ENCODE measurements at regions not wholly inside any gene's neighbourhood (a gene's known extent, or its start where the extent isn't known, plus 50 kb on each side); places are given as distances from the start of the nearest gene placed in this dataset.
"Not testable (repeated sequence)": the region's sequence is repeated elsewhere in the genome, so short reads cannot be mapped to it uniquely, and the experiment has no call there.

DNA sequence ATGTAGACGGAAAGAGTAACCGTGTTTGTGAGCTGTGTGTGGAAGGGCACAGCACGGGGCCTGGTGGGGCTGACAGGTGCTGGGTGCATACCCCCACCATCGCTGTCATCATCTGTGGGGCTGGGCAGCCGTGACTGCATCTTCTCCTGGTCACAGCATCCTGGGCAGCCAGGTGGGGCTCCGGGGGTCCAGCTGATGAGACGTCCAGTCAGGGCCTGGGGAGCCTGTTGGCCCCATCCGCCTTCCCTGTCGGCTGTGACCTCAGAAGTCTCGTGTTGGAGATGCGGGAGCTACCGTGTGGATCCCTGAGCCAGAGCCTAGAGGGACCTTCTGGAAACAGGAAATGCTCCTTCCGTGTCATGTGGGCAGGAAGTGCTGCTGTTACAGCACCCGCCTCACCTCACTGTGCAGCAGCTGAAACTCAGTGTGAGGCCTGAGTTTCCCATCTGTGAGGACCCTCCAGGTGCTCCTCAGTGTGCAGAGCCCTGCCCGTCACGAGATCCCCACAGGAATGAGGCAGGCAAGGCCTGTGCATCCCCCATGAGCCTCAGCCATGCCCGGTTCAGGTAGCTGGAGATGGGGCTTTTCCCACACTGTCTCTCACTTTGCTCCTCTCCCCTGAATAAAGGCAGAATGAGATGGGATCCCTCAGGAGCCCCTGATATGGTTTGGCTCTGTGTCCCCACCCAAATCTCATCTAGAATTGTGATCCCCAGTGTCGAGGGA is 108.7 kb downstream of the ERMARD start:
- Histone ChIP-seq H3K9me3 (ENCODE audit: control insufficient read depth, low read length) (peaks cover 6% of the 10 kb centered on the region), H3K36me3 (ENCODE audit: control insufficient read depth, insufficient read depth, low read length) (no peaks in the 10 kb centered on the region), H3K4me3 (ENCODE audit: extremely low read depth, insufficient read depth, low read length, poor library complexity, severe bottlenecking) (no peak overlapping the region), H3K27ac (ENCODE audit: low read depth, low read length, severe bottlenecking) (no peak overlapping the region), H3K4me1 (ENCODE audit: control insufficient read depth, insufficient read depth, low read length, poor library complexity, severe bottlenecking) (no peaks in the 10 kb centered on the region)
- 92 to 93% methylated on average over 17 to 18 of the region's 18 CpGs for WGBS, 2 experiments (ENCODE audit: insufficient coverage in 2 of 2)

DNA sequence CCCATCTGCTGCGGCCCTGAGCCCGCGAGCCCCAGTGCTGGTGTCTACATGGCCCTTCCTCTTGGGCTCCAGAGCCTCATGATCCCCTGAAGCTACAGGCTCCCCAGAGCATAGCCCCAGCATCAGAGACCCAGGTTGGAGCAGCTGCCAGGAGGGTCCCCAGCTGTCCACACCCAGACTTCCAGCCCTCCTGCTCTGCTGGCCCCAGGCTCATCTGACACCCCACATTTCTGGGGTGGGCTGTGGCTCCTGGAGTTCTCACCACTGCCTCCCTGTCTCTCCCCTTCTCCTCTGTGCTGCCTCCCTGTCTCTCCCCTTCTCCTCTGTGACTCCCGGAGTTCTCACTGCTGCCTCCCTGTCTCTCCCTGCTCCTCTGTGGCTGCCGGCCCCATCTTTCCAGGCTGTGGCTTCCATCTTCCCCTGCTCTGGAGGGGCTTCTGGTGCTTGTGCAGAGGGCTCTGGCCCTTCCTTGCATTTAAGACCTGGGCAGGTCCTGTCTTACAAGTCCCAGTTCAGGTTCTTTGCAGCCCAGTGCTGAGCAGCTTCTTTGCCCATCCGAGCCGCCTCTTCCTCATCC is 108.1 kb downstream of the ERMARD start:
- peaks cover 6% of the 10 kb centered on the region for H3K9me3 ChIP-seq (ENCODE audit: control insufficient read depth, low read length)
- H3K36me3 ChIP-seq (ENCODE audit: control insufficient read depth, insufficient read depth, low read length): no peaks in the 10 kb centered on the region
- H3K27ac ChIP-seq (ENCODE audit: low read depth, low read length, severe bottlenecking): no peak overlapping the region
- no peaks in the 10 kb centered on the region for H3K4me1 ChIP-seq (ENCODE audit: control insufficient read depth, insufficient read depth, low read length, poor library complexity, severe bottlenecking)
- H3K4me3 ChIP-seq (ENCODE audit: extremely low read depth, insufficient read depth, low read length, poor library complexity, severe bottlenecking): no peak overlapping the region
- 96 to 100% methylated on average over 6 to 7 of the region's 7 CpGs for WGBS, 2 experiments (ENCODE audit: insufficient coverage in 2 of 2)

- H3K4me3 ChIP-seq (ENCODE audit: extremely low read depth, insufficient read depth, low read length, poor library complexity, severe bottlenecking): no peak overlapping the region
- WGBS, 2 experiments (ENCODE audit: insufficient coverage in 2 of 2): 87 to 91% methylated on average over 9 of the region's 10 CpGs
- H3K36me3 ChIP-seq (ENCODE audit: control insufficient read depth, insufficient read depth, low read length): no peaks in the 10 kb centered on the region
- H3K27ac ChIP-seq (ENCODE audit: low read depth, low read length, severe bottlenecking): no peak overlapping the region
- H3K4me1 ChIP-seq (ENCODE audit: control insufficient read depth, insufficient read depth, low read length, poor library complexity, severe bottlenecking): no peaks in the 10 kb centered on the region
- H3K9me3 ChIP-seq (ENCODE audit: control insufficient read depth, low read length): peaks cover 6% of the 10 kb centered on the region
Observed at GRCh38 chr6:169858935-169859351, 107.5 kb downstream of the ERMARD start.

DNA sequence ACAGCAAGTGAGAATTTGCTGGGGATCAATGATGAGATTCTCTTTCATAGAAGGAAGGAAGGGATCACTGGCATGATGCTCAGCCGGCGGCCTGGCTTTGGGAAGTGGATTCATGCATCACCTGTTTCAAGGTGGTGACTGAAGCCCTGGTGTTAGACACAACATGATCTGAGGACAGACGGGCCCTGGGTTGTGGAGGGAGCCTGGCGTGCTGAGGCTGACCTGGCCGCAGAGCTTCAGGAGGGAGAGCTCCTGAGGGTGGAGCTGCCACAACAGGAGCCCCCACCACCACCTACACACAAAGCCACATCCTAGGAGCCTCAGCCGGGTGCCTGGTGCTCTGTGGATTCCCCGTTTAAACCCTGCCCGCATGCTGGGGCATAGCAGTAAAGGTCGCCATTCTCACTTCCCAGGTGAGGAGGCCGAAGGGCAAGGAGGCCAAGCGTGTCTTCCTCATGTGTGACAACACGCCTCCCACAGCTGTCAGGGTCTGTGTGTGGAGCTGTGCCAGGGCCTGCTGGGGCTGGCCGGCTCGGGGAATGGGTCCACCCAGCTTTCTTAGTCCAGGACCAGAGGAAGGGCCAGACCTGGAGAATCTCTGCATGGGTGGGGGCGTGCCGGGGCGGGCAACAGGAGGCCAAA is 107.0 kb downstream of the ERMARD start:
- H3K9me3 ChIP-seq (ENCODE audit: control insufficient read depth, low read length): peaks cover 6% of the 10 kb centered on the region
- WGBS, 2 experiments (ENCODE audit: insufficient coverage in 2 of 2): 90 to 92% methylated on average over 15 to 16 of the region's 17 CpGs
- H3K4me3 ChIP-seq (ENCODE audit: extremely low read depth, insufficient read depth, low read length, poor library complexity, severe bottlenecking): no peak overlapping the region
- no peak overlapping the region for H3K27ac ChIP-seq (ENCODE audit: low read depth, low read length, severe bottlenecking)
- no peaks in the 10 kb centered on the region for H3K36me3 ChIP-seq (ENCODE audit: control insufficient read depth, insufficient read depth, low read length)
- no peaks in the 10 kb centered on the region for H3K4me1 ChIP-seq (ENCODE audit: control insufficient read depth, insufficient read depth, low read length, poor library complexity, severe bottlenecking)

DNA sequence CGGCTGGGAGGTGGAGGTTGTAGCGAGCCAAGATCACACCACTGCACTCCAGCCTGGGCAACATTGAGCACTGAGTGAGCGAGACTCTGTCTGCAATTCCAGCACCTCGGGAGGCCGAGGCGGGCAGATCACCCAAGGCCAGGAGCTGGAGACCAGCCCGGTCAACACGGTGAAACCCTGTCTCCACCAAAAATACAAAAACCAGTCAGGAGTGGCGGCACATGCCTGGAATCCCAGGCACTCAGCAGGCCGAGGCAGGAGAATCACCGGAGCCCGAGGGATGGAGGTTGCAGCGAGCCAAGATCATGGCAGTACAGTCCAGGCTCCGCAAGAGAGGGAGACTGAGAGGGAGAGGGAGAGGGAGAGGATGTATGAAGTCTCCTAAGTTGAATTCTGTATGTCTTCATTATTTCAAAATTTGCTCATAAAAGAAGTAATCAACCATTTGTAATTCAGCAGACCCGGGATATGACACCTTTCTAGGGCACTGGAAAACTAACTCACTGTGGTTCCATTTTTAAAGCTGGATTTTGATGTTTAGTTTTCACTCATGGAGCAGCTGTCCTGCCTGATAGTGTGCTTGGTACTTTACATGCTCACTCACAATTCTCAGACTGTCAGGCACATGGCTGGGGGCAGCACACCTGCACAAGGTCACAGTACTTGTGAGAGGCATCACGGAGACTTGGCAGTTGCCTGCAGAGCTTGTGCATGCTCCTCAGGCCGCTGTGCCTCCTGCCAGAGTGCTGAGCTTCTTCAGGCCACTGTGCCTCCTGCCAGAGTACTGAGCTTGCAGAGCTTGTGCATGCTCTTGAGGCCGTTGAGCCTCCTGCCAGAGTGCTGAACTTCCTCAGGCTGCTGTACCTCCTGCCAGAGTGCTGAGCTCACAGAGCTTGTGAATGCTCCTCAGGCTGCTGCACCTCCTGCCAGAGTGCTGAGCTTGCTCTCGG is 106.2 kb downstream of the ERMARD start:
- H3K4me1 ChIP-seq (ENCODE audit: control insufficient read depth, insufficient read depth, low read length, poor library complexity, severe bottlenecking): peaks cover under 1% of the 10 kb centered on the region
- no peaks in the 10 kb centered on the region for H3K36me3 ChIP-seq (ENCODE audit: control insufficient read depth, insufficient read depth, low read length)
- WGBS, 2 experiments (ENCODE audit: insufficient coverage in 2 of 2): 91 to 98% methylated on average over 10 to 12 of the region's 19 CpGs
- H3K4me3 ChIP-seq (ENCODE audit: extremely low read depth, insufficient read depth, low read length, poor library complexity, severe bottlenecking): no peak overlapping the region
- no peak overlapping the region for H3K27ac ChIP-seq (ENCODE audit: low read depth, low read length, severe bottlenecking)
- H3K9me3 ChIP-seq (ENCODE audit: control insufficient read depth, low read length): peaks cover 6% of the 10 kb centered on the region

DNA sequence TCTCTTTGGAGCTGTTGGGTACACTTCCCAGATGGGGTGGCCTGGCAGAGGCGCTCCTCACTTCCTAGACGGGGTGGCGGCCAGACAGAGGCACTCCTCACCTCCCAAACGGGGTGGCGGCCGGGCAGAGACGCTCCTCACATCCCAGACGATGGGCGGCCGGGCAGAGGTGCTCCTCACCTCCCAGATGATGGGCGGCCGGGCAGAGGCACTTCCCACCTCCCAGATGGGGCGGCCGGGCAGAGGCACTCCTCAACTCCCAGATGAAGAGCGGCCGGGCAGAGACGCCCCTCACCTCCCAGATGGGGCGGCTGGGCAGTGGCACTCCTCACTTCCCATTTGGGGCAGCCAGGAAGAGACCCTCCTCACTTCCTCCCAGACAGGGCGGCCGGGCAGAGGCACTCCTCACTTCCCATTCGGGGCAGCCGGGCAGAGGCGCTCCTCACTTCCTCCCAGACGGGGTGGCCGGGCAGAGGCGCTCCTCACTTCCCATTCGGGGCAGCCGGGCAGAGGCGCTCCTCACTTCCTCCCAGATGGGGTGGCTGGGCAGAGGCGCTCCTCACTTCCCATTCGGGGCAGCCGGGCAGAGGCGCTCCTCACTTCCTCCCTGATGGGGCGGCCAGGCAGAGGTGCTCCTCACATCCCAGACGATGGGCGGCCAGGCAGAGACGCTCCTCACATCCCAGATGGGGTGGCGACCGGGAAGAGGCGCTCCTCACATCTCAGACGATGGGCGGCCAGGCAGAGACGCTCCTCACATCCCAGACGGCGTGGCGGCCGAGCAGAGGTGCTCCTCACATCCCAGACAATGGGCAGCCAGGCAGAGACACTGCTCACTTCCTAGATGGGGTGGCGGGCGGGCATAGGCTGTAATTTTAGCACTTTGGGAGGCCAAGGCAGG is 105.3 kb downstream of the ERMARD start:
- not testable (repeated sequence) for H3K36me3 ChIP-seq (ENCODE audit: control insufficient read depth, insufficient read depth, low read length); H3K4me3 ChIP-seq (ENCODE audit: extremely low read depth, insufficient read depth, low read length, poor library complexity, severe bottlenecking); H3K9me3 ChIP-seq (ENCODE audit: control insufficient read depth, low read length); H3K27ac ChIP-seq (ENCODE audit: low read depth, low read length, severe bottlenecking); H3K4me1 ChIP-seq (ENCODE audit: control insufficient read depth, insufficient read depth, low read length, poor library complexity, severe bottlenecking)
- 93 to 97% methylated on average over 34 to 42 of the region's 49 CpGs for WGBS, 2 experiments (ENCODE audit: insufficient coverage in 2 of 2)

DNA sequence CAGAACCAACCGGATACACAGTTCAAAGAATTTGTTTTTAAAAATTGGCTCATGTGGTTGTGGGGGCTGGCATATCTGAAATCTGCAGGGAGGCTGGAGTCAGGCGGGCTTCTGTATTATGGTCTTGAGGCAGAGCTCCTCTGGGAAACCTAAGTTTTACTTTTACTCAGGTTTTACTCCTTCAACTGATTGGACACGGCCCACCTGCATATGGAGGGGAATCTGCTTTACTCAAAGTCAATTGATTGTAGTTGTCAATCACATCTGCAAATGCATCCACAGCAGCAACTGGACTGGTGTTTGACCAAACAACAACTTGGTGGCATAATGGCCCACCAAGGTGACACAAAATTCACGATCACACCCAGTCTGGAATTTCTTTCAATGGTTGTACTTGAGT is 103.4 kb downstream of the ERMARD start:
- no peak overlapping the region for H3K4me3 ChIP-seq (ENCODE audit: extremely low read depth, insufficient read depth, low read length, poor library complexity, severe bottlenecking)
- no peak overlapping the region for H3K27ac ChIP-seq (ENCODE audit: low read depth, low read length, severe bottlenecking)
- H3K36me3 ChIP-seq (ENCODE audit: control insufficient read depth, insufficient read depth, low read length): no peaks in the 10 kb centered on the region
- peaks cover 9% of the 10 kb centered on the region for H3K4me1 ChIP-seq (ENCODE audit: control insufficient read depth, insufficient read depth, low read length, poor library complexity, severe bottlenecking)
- WGBS, 2 experiments (ENCODE audit: insufficient coverage in 2 of 2): 89% methylated on average over 3 of the region's 4 CpGs; no CpG with 5 or more reads in 1 of the 2 experiments
- H3K9me3 ChIP-seq (ENCODE audit: control insufficient read depth, low read length): peaks cover 6% of the 10 kb centered on the region

- Histone ChIP-seq H3K4me1 (ENCODE audit: control insufficient read depth, insufficient read depth, low read length, poor library complexity, severe bottlenecking) (peaks cover 9% of the 10 kb centered on the region), H3K9me3 (ENCODE audit: control insufficient read depth, low read length) (peaks cover 6% of the 10 kb centered on the region), H3K27ac (ENCODE audit: low read depth, low read length, severe bottlenecking) (no peak overlapping the region), H3K36me3 (ENCODE audit: control insufficient read depth, insufficient read depth, low read length) (no peaks in the 10 kb centered on the region), H3K4me3 (ENCODE audit: extremely low read depth, insufficient read depth, low read length, poor library complexity, severe bottlenecking) (no peak overlapping the region)
- 92 to 93% methylated on average over 9 to 10 of the region's 12 CpGs for WGBS, 2 experiments (ENCODE audit: insufficient coverage in 2 of 2)
Observed at GRCh38 chr6:169854083-169854725, 102.8 kb downstream of the ERMARD start.

DNA sequence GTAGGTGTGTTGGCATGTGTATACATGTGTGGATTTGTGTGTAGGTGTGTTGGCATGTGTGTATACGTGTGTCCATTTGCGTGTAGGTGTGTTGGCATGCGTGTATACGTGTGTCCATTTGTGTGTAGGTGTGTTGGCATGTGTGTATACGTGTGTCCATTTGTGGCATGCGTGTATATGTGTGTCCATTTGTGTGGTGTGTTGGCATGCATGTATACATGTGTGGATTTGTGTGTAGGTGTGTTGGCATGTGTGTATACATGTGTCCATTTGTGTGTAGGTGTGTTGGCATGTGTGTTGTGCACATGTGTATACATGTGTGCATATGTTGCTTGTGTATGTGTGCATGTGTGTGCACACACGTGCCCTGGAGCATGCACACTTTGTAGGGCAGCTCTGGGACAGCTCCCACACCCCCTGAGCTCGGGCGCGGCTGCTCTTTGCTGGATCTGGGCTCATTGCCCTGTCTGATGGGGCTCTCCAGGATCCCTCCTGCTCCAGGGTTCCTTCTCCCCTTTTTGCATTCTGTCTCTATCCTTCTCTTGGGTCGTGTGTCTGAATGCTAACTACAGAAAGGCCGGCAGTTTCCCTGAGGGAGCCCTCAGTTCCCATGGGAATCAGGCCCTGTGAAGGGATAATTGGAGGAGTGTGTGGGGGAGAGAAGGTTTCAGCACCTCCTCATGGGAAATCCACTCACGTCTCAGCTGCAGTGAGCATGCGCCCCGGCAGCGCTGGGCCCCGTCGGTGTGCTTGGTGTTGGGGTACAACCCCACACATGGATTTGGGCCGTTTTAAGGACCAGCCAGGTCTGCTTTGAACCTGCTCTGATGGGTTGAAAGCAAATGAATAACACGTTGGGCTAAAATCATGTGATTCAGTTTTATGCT is 102.0 kb downstream of the ERMARD start:
- H3K9me3 ChIP-seq (ENCODE audit: control insufficient read depth, low read length): peaks cover 6% of the 10 kb centered on the region
- no peak overlapping the region for H3K4me3 ChIP-seq (ENCODE audit: extremely low read depth, insufficient read depth, low read length, poor library complexity, severe bottlenecking)
- peaks cover 9% of the 10 kb centered on the region for H3K4me1 ChIP-seq (ENCODE audit: control insufficient read depth, insufficient read depth, low read length, poor library complexity, severe bottlenecking)
- 92 to 93% methylated on average over 18 of the region's 20 CpGs for WGBS, 2 experiments (ENCODE audit: insufficient coverage in 2 of 2)
- no peak overlapping the region for H3K27ac ChIP-seq (ENCODE audit: low read depth, low read length, severe bottlenecking)
- H3K36me3 ChIP-seq (ENCODE audit: control insufficient read depth, insufficient read depth, low read length): no peaks in the 10 kb centered on the region

Data from mesodermal cell (in vitro differentiated cells).